ENCODE measurements at regions not wholly inside any gene's neighbourhood (a gene's known extent, or its start where the extent isn't known, plus 50 kb on each side); places are given as distances from the start of the nearest gene placed in this dataset.

GRCh38 chr7:37546677-37547076 is 98.0 kb upstream of the ELMO1 start:
- TF ChIP-seq CTCF (conservative IDR thresholded peaks at IDR 0.05; ENCODE audit: low read depth, low read length): no peak
- TF ChIP-seq EZH2 (IDR thresholded peaks at IDR 0.05; ENCODE audit: borderline replicate concordance, low read depth, low read length, poor library complexity, severe bottlenecking): no peak
